IPS-20b (cell line): ENCODE measurements at regions not wholly inside any gene's neighbourhood (a gene's known extent, or its start where the extent isn't known, plus 50 kb on each side); places are given as distances from the start of the nearest gene placed in this dataset.
"Not testable (repeated sequence)": the region's sequence is repeated elsewhere in the genome, so short reads cannot be mapped to it uniquely, and the experiment has no call there.

Experiments
- H3K27ac ChIP-seq: one replicate; pipeline ENCODE4 v1.5.1; 2013; ENCODE audit warnings: low read length
- H3K27me3 ChIP-seq: 2 replicates; pipeline ENCODE4 v1.6.1; 2013; ENCODE audit warnings: mild to moderate bottlenecking, low read length, inconsistent platforms; ENCODE audit not compliant: insufficient read depth
- H3K36me3 ChIP-seq: 2 replicates; pipeline ENCODE4 v1.6.1; 2013; ENCODE audit warnings: low read depth, mild to moderate bottlenecking, inconsistent platforms, low read length, moderate library complexity; ENCODE audit not compliant: insufficient read depth
- H3K4me1 ChIP-seq: 2 replicates; pipeline ENCODE4 v1.6.1; 2013; ENCODE audit warnings: mild to moderate bottlenecking, control low read depth, inconsistent platforms, low read length, moderate library complexity; ENCODE audit not compliant: insufficient read depth
- H3K4me3 ChIP-seq: 2 replicates; pipeline ENCODE4 v1.5.1; 2013; ENCODE audit warnings: mild to moderate bottlenecking, low read length, inconsistent platforms
- H3K9ac ChIP-seq: 2 replicates; pipeline ENCODE4 v1.6.1; 2013; ENCODE audit warnings: low read depth, mild to moderate bottlenecking, inconsistent platforms, low read length, moderate library complexity
- H3K9me3 ChIP-seq: 2 replicates; pipeline ENCODE4 v1.6.1; 2013; ENCODE audit warnings: mild to moderate bottlenecking, low read depth, low read length, inconsistent platforms; ENCODE audit not compliant: insufficient read depth

DNA sequence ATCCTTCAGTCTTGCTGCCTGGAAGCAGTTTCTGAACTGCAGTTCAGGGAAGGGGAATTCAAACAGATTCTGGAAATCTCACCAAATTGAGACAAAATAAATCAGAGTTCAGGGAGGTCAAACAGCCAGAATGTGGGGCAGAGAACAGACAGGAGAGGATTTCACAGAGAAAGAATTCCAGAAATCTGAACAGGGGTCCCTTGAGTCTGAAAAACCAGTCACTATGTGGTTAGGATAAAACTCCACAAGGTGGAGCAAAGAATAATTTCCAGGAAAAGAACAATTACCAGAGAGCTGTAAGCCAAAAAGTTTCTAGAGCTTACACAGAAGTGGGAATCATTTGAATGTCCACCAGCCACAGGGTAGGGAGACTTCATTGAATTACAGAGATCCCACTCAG, 84.7 kb downstream of the URB2 start:
- Histone ChIP-seq H3K4me1 (peaks cover 17% of the 10 kb centered on the region; the same call in 1 of the 2 replicates), H3K9ac (no peak overlapping the region), H3K9me3 (peaks cover 12% of the 10 kb centered on the region), H3K27me3 (no peaks in the 10 kb centered on the region), H3K27ac (no peak overlapping the region), H3K36me3 (no peaks in the 10 kb centered on the region), H3K4me3 (no peak overlapping the region)

DNA sequence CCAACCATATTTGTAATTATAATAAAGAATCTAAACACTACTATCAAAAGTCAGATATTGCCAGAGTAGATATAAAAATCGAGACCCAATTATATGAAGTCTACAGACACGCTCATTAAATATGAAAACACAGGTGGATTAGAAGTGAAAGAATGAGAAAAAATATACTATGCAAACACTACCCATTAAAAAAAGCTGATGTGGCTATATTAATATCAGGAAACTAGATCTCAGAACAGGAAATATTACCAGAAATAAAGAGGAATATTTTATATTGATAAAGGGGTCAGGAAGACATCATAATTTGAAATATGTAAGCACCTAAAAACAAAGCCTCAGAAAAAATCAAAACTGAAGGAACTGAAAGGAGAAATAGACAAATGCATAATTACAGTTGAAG, 88.3 kb downstream of the URB2 start:
- H3K4me1 ChIP-seq: peaks cover 22% of the 10 kb centered on the region; the same call in 1 of the 2 replicates
- H3K4me3 ChIP-seq: no peak overlapping the region
- H3K27ac ChIP-seq: no peak overlapping the region
- no peak overlapping the region for H3K9ac ChIP-seq
- H3K27me3 ChIP-seq: no peaks in the 10 kb centered on the region
- H3K9me3 ChIP-seq: no peaks in the 10 kb centered on the region
- no peaks in the 10 kb centered on the region for H3K36me3 ChIP-seq

DNA sequence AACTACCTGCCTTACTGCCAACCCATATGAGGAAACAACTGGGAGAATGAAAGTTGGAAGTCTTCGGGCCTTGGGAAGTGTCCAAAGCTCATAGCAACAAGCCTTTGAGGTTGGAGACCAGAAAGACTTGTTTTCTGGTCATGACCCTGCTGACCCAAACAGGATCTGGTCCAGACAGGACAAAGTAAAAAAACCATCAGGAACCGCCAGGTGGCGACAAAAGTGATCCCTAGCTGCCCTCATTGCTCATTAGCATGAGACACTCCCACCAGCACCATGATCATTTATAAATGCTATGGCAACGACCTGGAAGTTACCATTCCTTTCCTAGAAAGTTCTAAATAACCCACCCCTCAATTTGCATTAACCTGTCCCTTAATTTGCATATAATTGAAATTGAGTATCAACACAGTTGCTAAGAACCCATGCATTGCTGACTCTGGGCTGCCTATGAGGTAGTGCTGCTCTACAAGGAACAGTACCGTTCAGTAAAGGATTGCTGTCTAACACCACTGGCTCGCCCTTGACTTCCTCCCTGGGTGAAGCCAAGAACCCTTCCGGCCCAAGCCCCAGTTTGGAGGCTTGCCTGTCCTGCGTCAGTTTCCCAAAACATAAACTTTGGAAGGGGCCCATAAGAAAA, 89.0 kb downstream of the URB2 start:
- no peak overlapping the region for H3K27ac ChIP-seq
- H3K9me3 ChIP-seq: no peaks in the 10 kb centered on the region
- no peaks in the 10 kb centered on the region for H3K36me3 ChIP-seq
- H3K4me1 ChIP-seq: peaks cover 17% of the 10 kb centered on the region; the same call in 1 of the 2 replicates
- H3K4me3 ChIP-seq: no peak overlapping the region
- peak overlapping the region; percentile 23; the same call in 1 of the 2 replicates for H3K9ac ChIP-seq
- H3K27me3 ChIP-seq: no peaks in the 10 kb centered on the region

DNA sequence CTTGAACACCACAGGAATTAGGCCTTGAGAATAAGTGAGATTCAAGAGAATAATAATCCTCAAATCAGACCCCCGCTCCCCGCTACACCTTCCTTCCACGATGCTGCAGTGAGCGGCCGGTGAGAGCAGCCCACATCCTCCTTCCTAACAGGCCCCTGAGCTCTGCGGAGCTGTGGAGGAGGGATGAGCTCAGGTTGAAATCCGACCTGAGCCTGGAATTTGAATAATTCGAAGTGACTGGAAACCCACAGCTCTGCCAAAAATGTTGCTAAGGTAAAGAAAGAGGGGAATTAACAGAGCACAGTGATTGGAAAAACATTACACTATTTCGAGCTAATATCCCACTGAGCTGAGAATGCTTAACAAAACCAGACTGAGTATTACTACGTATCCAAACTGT, 90.0 kb downstream of the URB2 start:
- Histone ChIP-seq H3K27ac (no peak overlapping the region), H3K9me3 (no peaks in the 10 kb centered on the region), H3K4me3 (no peak overlapping the region), H3K27me3 (no peaks in the 10 kb centered on the region), H3K9ac (peak overlapping the region; percentile 23; the same call in 1 of the 2 replicates), H3K4me1 (peaks cover 10% of the 10 kb centered on the region; the same call in 1 of the 2 replicates), H3K36me3 (no peaks in the 10 kb centered on the region)

DNA sequence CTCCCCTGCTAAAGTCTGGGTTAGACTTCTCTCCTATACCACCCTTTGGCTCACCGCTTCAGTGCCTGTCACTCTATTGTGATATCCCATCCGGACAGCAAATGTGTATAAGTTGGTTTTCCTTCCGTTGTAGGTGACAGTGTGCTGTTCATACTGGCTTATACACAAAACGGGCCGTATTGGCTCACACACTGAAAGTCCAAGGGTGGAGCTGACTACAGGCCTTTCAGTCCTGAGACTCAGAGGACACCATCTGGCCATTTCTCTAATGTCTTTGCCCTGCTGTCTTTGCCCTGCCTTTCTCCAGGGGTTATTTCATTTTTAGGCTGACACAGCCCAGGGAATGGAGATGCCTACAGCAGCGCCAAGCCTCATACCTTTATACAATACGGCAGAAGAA, 90.7 kb downstream of the URB2 start:
- Histone ChIP-seq H3K27ac (no peak overlapping the region), H3K9ac (no peak overlapping the region), H3K36me3 (no peaks in the 10 kb centered on the region), H3K4me3 (no peak overlapping the region), H3K4me1 (peaks cover 10% of the 10 kb centered on the region; the same call in 1 of the 2 replicates), H3K27me3 (no peaks in the 10 kb centered on the region), H3K9me3 (no peaks in the 10 kb centered on the region)

DNA sequence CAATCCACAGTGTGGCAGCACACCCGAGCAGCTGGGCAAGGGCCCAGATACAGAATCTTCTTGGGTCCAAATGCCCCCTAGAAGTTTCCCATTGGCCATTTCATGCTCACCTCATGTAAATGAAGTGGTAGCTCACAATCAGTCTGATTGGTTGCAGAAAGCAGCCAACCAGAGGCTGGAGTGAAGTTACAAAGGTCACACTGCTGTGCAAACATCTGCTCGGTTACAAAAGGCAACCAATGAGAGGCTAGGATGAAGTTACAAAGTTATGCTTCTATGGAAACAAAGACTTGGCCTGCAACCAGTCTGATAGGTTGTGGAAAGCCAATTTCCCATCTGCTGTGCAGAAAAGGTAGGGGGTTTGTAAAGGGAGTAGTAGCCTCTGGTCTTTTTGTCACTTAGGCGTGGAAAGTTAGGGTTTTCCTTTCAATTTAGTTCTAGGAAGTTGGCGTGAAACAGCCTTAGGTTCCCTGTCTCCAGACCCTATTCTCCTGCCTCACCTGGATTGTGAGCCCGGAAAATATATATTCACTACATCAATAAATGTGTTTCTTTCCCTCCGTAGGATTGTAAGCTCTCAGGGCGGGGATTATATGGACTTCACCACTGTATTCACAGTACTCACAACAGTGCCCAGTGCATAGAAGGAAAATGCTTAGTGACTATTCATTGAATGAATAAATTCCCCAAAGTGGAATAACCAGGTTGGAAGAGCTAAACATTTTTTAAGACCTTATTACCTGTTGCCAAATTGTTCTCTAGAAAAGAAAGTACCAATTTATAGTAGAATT, 91.9 kb downstream of the URB2 start:
- Histone ChIP-seq H3K27ac (no peak overlapping the region), H3K27me3 (no peaks in the 10 kb centered on the region), H3K4me3 (no peak overlapping the region), H3K4me1 (peaks cover 10% of the 10 kb centered on the region; the same call in 1 of the 2 replicates), H3K9me3 (no peaks in the 10 kb centered on the region), H3K36me3 (no peaks in the 10 kb centered on the region), H3K9ac (no peak overlapping the region)

DNA sequence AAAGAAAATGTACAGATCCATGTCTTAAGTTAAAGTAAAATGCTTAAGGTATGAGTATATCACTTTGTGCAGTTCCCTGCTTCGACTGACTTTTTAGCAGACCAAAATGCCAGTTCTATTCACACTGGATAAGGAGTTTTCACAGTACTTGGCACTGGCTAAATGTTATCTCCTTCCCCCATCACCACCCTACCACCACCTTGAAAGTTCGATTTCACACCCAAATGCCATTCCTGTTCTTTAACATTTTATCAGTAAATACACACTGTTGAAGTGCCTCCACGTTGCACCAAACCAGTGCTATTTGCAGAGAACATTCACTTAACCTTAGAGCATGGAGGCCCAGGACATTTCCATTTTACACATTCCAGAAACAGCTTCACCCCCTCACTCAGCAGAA, 100.0 kb downstream of the URB2 start:
- Histone ChIP-seq H3K27ac (no peak overlapping the region), H3K36me3 (no peaks in the 10 kb centered on the region), H3K9me3 (no peaks in the 10 kb centered on the region), H3K9ac (no peak overlapping the region), H3K27me3 (no peaks in the 10 kb centered on the region), H3K4me3 (no peak overlapping the region), H3K4me1 (no peaks in the 10 kb centered on the region)

DNA sequence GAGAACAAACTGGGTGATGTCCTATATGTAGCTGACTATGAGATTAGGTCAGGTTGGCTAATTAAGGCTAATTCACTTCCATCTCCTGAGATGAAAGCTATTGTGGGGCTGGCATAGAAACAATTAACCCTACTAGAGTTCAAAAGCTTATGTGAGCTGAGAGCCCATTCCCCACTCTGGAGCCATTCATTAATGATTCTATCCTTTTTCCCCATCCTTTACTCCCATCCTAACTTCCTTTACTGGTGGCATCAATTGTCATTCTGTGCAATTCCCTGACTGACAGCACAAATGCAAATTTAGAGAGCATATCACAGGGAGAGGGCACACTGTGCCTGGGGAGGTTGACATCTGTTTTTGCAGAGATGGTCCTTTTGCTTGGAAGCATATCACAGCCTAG, 103.9 kb downstream of the URB2 start:
- no peaks in the 10 kb centered on the region for H3K9me3 ChIP-seq
- H3K4me1 ChIP-seq: no peaks in the 10 kb centered on the region
- H3K27me3 ChIP-seq: no peaks in the 10 kb centered on the region
- no peak overlapping the region for H3K27ac ChIP-seq
- H3K36me3 ChIP-seq: no peaks in the 10 kb centered on the region
- no peak overlapping the region for H3K9ac ChIP-seq
- no peak overlapping the region for H3K4me3 ChIP-seq

DNA sequence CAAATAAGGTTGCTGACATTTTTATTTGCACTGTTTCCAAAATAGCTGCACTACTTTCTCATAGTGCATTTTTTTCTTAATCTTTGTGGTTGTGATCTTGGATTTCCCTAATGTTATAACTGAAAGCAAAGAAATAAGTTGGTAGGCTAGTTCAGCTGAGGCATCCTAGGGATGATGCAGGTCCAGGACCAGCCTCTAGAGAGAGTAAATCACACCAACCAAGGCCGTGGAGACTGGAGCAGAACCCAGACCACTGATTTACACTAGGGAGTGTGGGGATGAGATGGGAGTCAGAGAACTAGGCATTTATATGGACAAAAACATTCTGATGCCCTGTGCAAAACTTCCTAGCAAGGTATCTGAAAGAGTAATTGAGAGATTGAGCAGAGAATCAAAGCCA, 104.5 kb downstream of the URB2 start:
- H3K27ac ChIP-seq: no peak overlapping the region
- H3K4me1 ChIP-seq: no peaks in the 10 kb centered on the region
- no peaks in the 10 kb centered on the region for H3K9me3 ChIP-seq
- H3K27me3 ChIP-seq: no peaks in the 10 kb centered on the region
- no peak overlapping the region for H3K4me3 ChIP-seq
- no peak overlapping the region for H3K9ac ChIP-seq
- H3K36me3 ChIP-seq: no peaks in the 10 kb centered on the region

DNA sequence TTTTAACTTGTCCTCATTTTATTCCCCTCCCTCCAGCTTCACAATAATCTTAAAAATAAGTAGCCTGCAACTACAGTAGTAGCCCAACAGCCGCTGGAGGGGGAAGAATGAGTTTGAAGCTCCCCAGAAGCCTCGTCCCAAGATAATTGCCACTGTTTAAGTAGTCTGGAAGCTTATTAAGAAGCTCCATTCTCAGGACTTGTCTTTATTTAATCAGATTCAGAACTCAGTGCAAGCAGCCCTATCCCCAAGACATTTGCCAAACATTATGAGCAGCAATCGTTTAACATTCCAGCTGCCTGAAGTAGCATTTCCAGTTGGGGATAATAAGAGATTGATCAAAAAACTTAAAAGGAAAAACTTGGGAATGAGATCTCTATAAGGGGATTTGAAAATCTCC, 106.0 kb downstream of the URB2 start:
- no peak overlapping the region for H3K9ac ChIP-seq
- H3K9me3 ChIP-seq: peaks cover 12% of the 10 kb centered on the region
- H3K4me1 ChIP-seq: no peaks in the 10 kb centered on the region
- H3K36me3 ChIP-seq: no peaks in the 10 kb centered on the region
- no peaks in the 10 kb centered on the region for H3K27me3 ChIP-seq
- H3K27ac ChIP-seq: no peak overlapping the region
- no peak overlapping the region for H3K4me3 ChIP-seq

DNA sequence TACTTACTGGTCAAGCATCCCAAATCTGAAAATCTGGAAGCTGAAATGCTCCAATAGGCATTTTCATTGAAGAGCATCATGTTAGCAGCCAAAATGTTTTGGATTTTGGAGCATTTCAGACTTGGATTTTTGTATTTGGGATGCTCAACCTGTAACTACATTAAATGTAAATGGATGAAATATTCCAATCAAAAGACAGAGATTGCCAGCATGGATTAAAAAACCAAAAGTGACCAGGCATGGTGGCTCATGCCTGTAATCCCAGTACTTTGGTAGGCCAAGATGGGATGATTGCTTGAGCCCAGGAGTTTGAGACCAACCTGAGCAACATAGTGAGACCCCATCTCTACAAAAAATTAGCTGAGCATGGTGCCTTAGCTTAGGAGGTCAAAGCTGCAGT, 110.3 kb downstream of the URB2 start:
- no peaks in the 10 kb centered on the region for H3K36me3 ChIP-seq
- peaks cover 23% of the 10 kb centered on the region for H3K9me3 ChIP-seq
- no peak overlapping the region for H3K27ac ChIP-seq
- H3K9ac ChIP-seq: no peak overlapping the region
- H3K4me3 ChIP-seq: no peak overlapping the region
- no peaks in the 10 kb centered on the region for H3K27me3 ChIP-seq
- H3K4me1 ChIP-seq: no peaks in the 10 kb centered on the region

DNA sequence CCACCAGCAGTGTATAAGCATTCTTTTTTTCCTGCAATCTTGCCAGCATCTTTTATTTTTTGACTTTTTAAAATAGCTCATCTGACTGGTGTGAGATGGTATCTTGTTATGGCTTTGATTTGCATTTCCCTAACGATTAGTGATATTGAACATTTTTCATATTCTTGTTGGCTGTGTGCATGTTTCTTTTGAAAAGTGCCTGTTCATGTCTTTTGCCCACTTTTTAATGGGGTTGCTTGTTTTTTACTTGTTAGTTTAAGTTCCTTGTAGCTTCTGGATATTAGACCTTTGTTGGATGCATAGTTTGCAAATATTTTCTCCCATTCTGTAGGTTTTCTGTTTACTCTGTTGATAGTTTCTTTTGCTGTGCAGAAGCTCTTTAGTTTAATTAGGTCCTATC, 116.6 kb downstream of the URB2 start:
- not testable (repeated sequence) for H3K27ac ChIP-seq, H3K36me3 ChIP-seq, H3K4me1 ChIP-seq, H3K27me3 ChIP-seq, H3K4me3 ChIP-seq, H3K9ac ChIP-seq
- peaks cover 14% of the 10 kb centered on the region for H3K9me3 ChIP-seq
